ENCODE measurements at regions not wholly inside any gene's neighbourhood (a gene's known extent, or its start where the extent isn't known, plus 50 kb on each side); places are given as distances from the start of the nearest gene placed in this dataset.

- no peak for TF ChIP-seq POLR2AphosphoS5 (IDR thresholded peaks at IDR 0.05; ENCODE audit: borderline replicate concordance, low read depth, low read length)
- no peak for TF ChIP-seq EZH2 (IDR thresholded peaks at IDR 0.05)
Observed at GRCh38 chr2:185108588-185108987, 510.3 kb downstream of the ZNF804A start.

All from SK-N-MC (cell line).